ENCODE measurements at regions not wholly inside any gene's neighbourhood (a gene's known extent, or its start where the extent isn't known, plus 50 kb on each side); places are given as distances from the start of the nearest gene placed in this dataset.

DNA sequence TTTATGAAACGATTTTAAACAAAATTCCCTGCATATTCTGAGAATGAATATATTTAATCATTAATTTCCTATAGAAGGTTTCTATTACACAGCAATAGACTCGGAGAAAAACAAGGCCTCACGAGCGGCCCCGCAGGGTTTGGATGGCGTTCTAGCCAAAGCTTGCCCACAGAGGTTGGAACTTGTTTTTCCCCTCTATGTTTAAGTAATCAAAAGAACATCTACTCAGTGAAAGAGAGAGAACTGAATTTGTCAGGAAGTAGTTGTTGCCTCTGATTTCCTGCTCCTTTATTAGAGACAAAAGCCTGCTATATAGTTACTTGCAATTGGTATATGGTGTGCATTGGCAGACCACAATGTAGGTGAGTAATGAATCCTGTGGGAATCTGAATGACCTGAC lies 82.1 kb upstream of the HEY2 start:
- no peak overlapping the region for H3K4me3 ChIP-seq
- TF ChIP-seq, protein P1, sequence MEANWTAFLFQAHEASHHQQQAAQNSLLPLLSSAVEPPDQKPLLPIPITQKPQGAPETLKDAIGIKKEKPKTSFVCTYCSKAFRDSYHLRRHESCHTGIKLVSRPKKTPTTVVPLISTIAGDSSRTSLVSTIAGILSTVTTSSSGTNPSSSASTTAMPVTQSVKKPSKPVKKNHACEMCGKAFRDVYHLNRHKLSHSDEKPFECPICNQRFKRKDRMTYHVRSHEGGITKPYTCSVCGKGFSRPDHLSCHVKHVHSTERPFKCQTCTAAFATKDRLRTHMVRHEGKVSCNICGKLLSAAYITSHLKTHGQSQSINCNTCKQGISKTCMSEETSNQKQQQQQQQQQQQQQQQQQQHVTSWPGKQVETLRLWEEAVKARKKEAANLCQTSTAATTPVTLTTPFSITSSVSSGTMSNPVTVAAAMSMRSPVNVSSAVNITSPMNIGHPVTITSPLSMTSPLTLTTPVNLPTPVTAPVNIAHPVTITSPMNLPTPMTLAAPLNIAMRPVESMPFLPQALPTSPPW (CRISPR knock-in tag; IDR thresholded peaks at IDR 0.05): no peak
- TF ChIP-seq NFIX (CRISPR knock-in tag; IDR thresholded peaks at IDR 0.05; ENCODE audit: low read depth) (no peak), L3MBTL2 (IDR thresholded peaks at IDR 0.05) (no peak), MIER1 (IDR thresholded peaks at IDR 0.05; ENCODE audit: low read depth) (no peak), ZFX (CRISPR knock-in tag; IDR thresholded peaks at IDR 0.05) (no peak)
- ChIA-PET POLR2A (no interaction called here), CTCF (ENCODE audit: low intra/inter-chr PET ratio) (no interaction called here)
- in situ Hi-C loops (cut with MboI) (no loop called here), intact Hi-C loops (cut with micrococcal nuclease) (no loop called here)
- no peak overlapping the region for H2AFZ ChIP-seq (ENCODE audit: low read depth, low read length)
- FAIRE-seq: no peak
- BruUV-seq (replicated peaks): no TSS peak
- DNase-seq (ENCODE audit: extremely low read depth in 1 of 4, low spot score in 3 of 4): no peak
- H3K9ac ChIP-seq (ENCODE audit: insufficient read depth in 1 of 2, low read depth in 2 of 2, low read length in 2 of 2): no peak overlapping the region
- H3K79me2 ChIP-seq (ENCODE audit: control insufficient read depth, insufficient read depth, low read length): no peaks in the 10 kb centered on the region
- H3K4me2 ChIP-seq (ENCODE audit: insufficient read depth, low read length): no peak overlapping the region
- H4K20me1 ChIP-seq (replicated peaks; ENCODE audit: control insufficient read depth, insufficient read depth, low read length): no peaks in the 10 kb centered on the region
- H3K27ac ChIP-seq (ENCODE audit: extremely low read depth, low read depth, low read length): no peak overlapping the region
- H3K27me3 ChIP-seq (ENCODE audit: control insufficient read depth in 2 of 2, insufficient read depth in 2 of 2, low read length in 2 of 2): peaks cover 8 to 13% of the 10 kb centered on the region in 2 experiments; a peak in 4 of 5 replicates
- no peaks in the 10 kb centered on the region for H3K36me3 ChIP-seq (ENCODE audit: control insufficient read depth, insufficient read depth, low read length)
- H3K4me1 ChIP-seq (replicated peaks in 1 of 2; ENCODE audit: control insufficient read depth in 2 of 2, insufficient read depth in 2 of 2, low read length in 2 of 2): no peaks in the 10 kb centered on the region
- no peaks in the 10 kb centered on the region for H3K9me1 ChIP-seq (ENCODE audit: control insufficient read depth, insufficient read depth, low read length)
- H3K9me3 ChIP-seq (replicated peaks; ENCODE audit: control insufficient read depth, insufficient read depth, low read depth, low read length): no peaks in the 10 kb centered on the region
- no peak for ATAC-seq
- WGBS (ENCODE audit: insufficient coverage, low coverage, missing lambda C conversion rate): 0% methylated on average over 6 of the region's 6 CpGs

DNA sequence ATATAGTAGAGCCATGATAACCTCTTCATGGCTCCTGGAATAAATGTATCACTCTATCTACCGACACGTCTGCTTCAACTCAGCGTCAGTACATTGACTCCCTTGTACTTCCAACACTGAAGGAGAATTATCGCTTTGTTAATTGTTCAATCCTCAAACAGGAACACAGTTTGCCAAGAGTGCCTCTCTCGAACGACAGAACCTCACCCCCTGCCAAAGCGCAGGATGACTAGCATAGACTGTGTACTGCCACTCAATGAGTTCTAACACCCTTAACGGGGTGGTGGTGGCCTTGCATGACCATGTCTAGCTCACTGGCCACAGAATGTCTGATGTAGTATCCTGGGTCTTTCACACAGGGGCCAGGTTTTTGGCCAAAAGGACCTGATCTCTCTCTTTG lies 81.4 kb upstream of the HEY2 start:
- ATAC-seq (no peak), FAIRE-seq (no peak), DNase-seq (ENCODE audit: extremely low read depth in 1 of 4, low spot score in 3 of 4) (no peak)
- in situ Hi-C loops (cut with MboI) (no loop called here), intact Hi-C loops (cut with micrococcal nuclease) (no loop called here)
- POLR2A ChIA-PET: no interaction called here
- Histone ChIP-seq H4K20me1 (replicated peaks; ENCODE audit: control insufficient read depth, insufficient read depth, low read length) (no peaks in the 10 kb centered on the region), H3K27ac (ENCODE audit: extremely low read depth, low read depth, low read length) (no peak overlapping the region), H3K9me3 (replicated peaks; ENCODE audit: control insufficient read depth, insufficient read depth, low read depth, low read length) (no peaks in the 10 kb centered on the region), H3K79me2 (ENCODE audit: control insufficient read depth, insufficient read depth, low read length) (no peaks in the 10 kb centered on the region), H2AFZ (ENCODE audit: low read depth, low read length) (no peak overlapping the region), H3K4me1 (replicated peaks in 1 of 2; ENCODE audit: control insufficient read depth in 2 of 2, insufficient read depth in 2 of 2, low read length in 2 of 2) (no peaks in the 10 kb centered on the region), H3K9ac (ENCODE audit: insufficient read depth in 1 of 2, low read depth in 2 of 2, low read length in 2 of 2) (no peak overlapping the region), H3K4me2 (ENCODE audit: insufficient read depth, low read length) (no peak overlapping the region), H3K4me3 (no peak overlapping the region), H3K27me3 (ENCODE audit: control insufficient read depth in 2 of 2, insufficient read depth in 2 of 2, low read length in 2 of 2) (peaks cover 8 to 13% of the 10 kb centered on the region in 2 experiments; a peak in 4 of 5 replicates), H3K36me3 (ENCODE audit: control insufficient read depth, insufficient read depth, low read length) (no peaks in the 10 kb centered on the region), H3K9me1 (ENCODE audit: control insufficient read depth, insufficient read depth, low read length) (no peaks in the 10 kb centered on the region)
- WGBS (ENCODE audit: insufficient coverage, low coverage, missing lambda C conversion rate): 1% methylated on average over 8 of the region's 8 CpGs
- no TSS peak for BruUV-seq (replicated peaks)
- CTCF ChIA-PET (ENCODE audit: low intra/inter-chr PET ratio): no interaction called here
- no peak for TF ChIP-seq CREBBP (IDR thresholded peaks at IDR 0.05; ENCODE audit: low read depth, low read length)
- TF ChIP-seq, protein P2, sequence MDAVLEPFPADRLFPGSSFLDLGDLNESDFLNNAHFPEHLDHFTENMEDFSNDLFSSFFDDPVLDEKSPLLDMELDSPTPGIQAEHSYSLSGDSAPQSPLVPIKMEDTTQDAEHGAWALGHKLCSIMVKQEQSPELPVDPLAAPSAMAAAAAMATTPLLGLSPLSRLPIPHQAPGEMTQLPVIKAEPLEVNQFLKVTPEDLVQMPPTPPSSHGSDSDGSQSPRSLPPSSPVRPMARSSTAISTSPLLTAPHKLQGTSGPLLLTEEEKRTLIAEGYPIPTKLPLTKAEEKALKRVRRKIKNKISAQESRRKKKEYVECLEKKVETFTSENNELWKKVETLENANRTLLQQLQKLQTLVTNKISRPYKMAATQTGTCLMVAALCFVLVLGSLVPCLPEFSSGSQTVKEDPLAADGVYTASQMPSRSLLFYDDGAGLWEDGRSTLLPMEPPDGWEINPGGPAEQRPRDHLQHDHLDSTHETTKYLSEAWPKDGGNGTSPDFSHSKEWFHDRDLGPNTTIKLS (IDR thresholded peaks at IDR 0.05; ENCODE audit: borderline replicate concordance, low read depth): no peak
- no peak for TF ChIP-seq ZNF766 (CRISPR knock-in tag; conservative IDR thresholded peaks at IDR 0.05)
- TF ChIP-seq SAFB2 (IDR thresholded peaks at IDR 0.05; ENCODE audit: borderline replicate concordance, low read depth, low read length, severe bottlenecking): no peak
- no peak for TF ChIP-seq PCBP2 (IDR thresholded peaks at IDR 0.05; ENCODE audit: low read depth, low read length, poor library complexity, severe bottlenecking)
- no peak for TF ChIP-seq ZNF780A (CRISPR knock-in tag; IDR thresholded peaks at IDR 0.05)
- TF ChIP-seq ZNF444 (CRISPR knock-in tag; IDR thresholded peaks at IDR 0.05): no peak
- no peak for TF ChIP-seq MAFK (IDR thresholded peaks at IDR 0.05; ENCODE audit: low read length)
- no peak for TF ChIP-seq ELF1 (tag; IDR thresholded peaks at IDR 0.05)
